ENCODE measurements at regions not wholly inside any gene's neighbourhood (a gene's known extent, or its start where the extent isn't known, plus 50 kb on each side); places are given as distances from the start of the nearest gene placed in this dataset.

- Histone ChIP-seq H3K9me3 (replicated peaks; ENCODE audit: control insufficient read depth, insufficient read depth, low read length) (no peaks in the 10 kb centered on the region), H3K27me3 (replicated peaks in 1 of 2; ENCODE audit: control insufficient read depth in 2 of 2, insufficient read depth in 2 of 2, low read length in 1 of 2) (no peaks in the 10 kb centered on the region), H3K36me3 (ENCODE audit: control insufficient read depth in 2 of 2, insufficient read depth in 2 of 2, low read length in 1 of 2) (no peaks in the 10 kb centered on the region), H3K79me2 (ENCODE audit: control insufficient read depth, insufficient read depth, low read length) (no peaks in the 10 kb centered on the region), H4K20me1 (ENCODE audit: control insufficient read depth, insufficient read depth) (no peaks in the 10 kb centered on the region), H3K4me1 (ENCODE audit: control insufficient read depth, insufficient read depth, low read length) (no peaks in the 10 kb centered on the region), H3K27ac (ENCODE audit: control insufficient read depth, insufficient read depth) (no peak overlapping the region), H3K9ac (ENCODE audit: control insufficient read depth, insufficient read depth, low read length) (no peak overlapping the region), H3K4me3 (no peak overlapping the region), H3K4me2 (ENCODE audit: control insufficient read depth, insufficient read depth) (no peak overlapping the region), H2AFZ (ENCODE audit: control insufficient read depth, low read depth, low read length) (no peak overlapping the region)
- ChIA-PET POLR2A (no interaction called here), RAD21 (ENCODE audit: unreplicated experiment) (no interaction called here), SMC1A (ENCODE audit: uncharacterized antibody, unreplicated experiment) (no interaction called here), CTCF (no interaction called here)
- WGBS (ENCODE audit: insufficient coverage, insufficient replicate concordance, low lambda C conversion rate, missing lambda C conversion rate), result 1% methylated on average over 4 of the region's 4 CpGs
- FAIRE-seq (peak; percentile 31), DNase-seq (ENCODE audit: low read depth, low spot score) (no peak), ATAC-seq (peak; percentile 65)
- intact Hi-C loops (cut with micrococcal nuclease; ENCODE audit: unreplicated experiment) (no loop called here), in situ Hi-C loops (cut with MboI) (no loop called here)
- no TSS peak for BruUV-seq (replicated peaks)
- TF ChIP-seq NR2F1 (conservative IDR thresholded peaks at IDR 0.05) (no peak), ZSCAN29 (IDR thresholded peaks at IDR 0.05) (no peak), RAD21 (IDR thresholded peaks at IDR 0.05; ENCODE audit: insufficient read depth, low read depth, low read length) (no peak), ZNF687 (IDR thresholded peaks at IDR 0.05) (no peak), USF2 (IDR thresholded peaks at IDR 0.05; ENCODE audit: borderline replicate concordance, low read depth, low read length) (no peak), SIN3A (IDR thresholded peaks at IDR 0.05; ENCODE audit: low read depth, low read length) (no peak), EZH2 (IDR thresholded peaks at IDR 0.05; ENCODE audit: borderline replicate concordance, control insufficient read depth, low read depth, low read length) (no peak), ZBTB4 (CRISPR knock-in tag; IDR thresholded peaks at IDR 0.05) (no peak), NR2C1 (IDR thresholded peaks at IDR 0.05) (no peak)
Observed at GRCh38 chr4:148747721-148748268, 305.6 kb upstream of the NR3C2 start.

Data from GM12878 (cell line).